Germinal center (tissue), 1 donor: ENCODE measurements at regions not wholly inside any gene's neighbourhood (a gene's known extent, or its start where the extent isn't known, plus 50 kb on each side); places are given as distances from the start of the nearest gene placed in this dataset.
"Not testable (repeated sequence)": the region's sequence is repeated elsewhere in the genome, so short reads cannot be mapped to it uniquely, and the experiment has no call there.

Source experiments
- DNase-seq: peaks from one replicate; pipeline ENCODE4 v3.0.0; 2012; ENCODE audit warnings: mixed read lengths, low spot score

- DNase-seq = no peak
These were observed 96.0 kb upstream of the VGLL4 start for GRCh38 chr3:11739706-11740105.

- no peak for DNase-seq
These were observed 95.4 kb upstream of the VGLL4 start for GRCh38 chr3:11739123-11739522.

DNA sequence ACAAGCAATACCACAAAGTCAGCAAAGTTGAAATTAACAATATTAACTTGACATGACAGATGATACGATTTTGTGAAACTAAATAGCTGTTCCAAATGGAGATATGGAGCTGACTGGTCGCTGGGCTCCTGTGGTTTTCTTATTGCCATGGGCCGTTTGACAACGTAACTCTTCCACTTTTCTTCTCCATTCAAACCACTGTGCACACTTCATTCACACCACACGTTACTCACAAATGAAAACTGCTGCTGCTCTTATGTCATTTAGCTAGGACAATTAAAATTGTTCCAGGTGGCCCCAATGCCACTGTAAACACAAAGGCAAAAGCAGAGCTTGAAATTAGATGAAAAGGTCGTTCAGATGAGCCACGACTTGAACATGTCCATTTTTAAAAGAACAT, 94.0 kb upstream of the VGLL4 start:
- DNase-seq = no peak

- no peak for DNase-seq
These were observed 92.6 kb upstream of the VGLL4 start for GRCh38 chr3:11736136-11736833.

DNA sequence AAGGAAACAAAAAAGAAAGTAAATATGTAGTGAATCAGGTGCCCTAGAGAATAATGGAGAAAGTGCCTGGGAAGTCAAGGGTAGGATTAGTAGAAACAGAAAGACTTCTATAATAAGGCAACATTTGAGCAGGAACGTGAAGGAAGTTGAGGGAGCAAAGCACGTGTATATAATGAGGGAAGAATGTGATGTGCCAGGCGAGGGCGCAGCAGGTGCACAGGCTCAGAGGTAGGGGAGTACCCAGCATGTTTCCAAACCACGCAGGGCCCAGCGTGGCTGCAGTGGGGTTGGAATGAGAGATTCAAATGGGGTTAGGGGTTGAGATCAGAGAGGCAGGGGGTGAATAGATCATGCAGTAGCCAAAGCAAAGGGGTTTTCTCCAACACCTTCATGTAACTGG, 91.9 kb upstream of the VGLL4 start:
- DNase-seq = no peak

DNA sequence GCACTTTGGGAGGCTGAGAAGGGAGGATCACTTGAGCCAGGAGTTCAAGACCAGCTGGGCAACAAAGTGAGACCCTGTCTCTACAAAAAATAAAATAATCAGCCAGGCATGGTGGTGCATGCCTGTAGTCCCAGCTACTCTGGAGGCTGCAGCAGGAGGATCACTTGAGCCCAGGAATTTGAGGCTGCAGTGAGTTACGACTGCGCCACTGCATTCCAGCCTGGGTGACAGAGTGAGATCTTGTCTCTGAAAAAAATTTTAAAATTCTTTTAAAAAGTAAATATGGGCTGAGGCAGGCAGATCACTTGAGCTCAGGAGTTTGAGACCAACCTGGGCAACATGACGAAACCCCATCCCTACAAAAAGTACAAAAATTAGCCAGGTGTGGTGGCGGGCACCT, 91.4 kb upstream of the VGLL4 start:
- not testable (repeated sequence) for DNase-seq

GRCh38 chr3:11733914-11734313, 90.2 kb upstream of the VGLL4 start:
- no peak for DNase-seq

DNA sequence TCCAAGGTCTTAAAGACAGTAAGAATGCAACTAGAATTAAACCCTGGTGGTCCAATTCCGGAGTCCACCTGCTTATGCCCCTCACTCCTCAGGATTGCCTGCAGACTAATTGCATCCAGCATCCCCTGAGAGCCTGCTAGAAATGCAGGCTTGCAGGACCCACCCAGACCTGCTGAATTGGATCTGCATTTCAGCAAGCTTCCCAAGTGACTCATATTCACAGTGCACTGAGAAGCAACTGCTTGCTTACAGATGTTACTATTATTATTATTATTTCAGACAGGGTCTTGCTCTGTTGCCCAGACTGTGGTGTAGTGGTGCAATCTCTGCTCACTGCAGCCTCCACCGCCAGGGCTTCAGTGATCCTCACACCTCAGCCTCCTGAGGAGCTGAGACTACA, 83.5 kb upstream of the VGLL4 start:
- DNase-seq = no peak

GRCh38 chr3:11726146-11726545, 82.4 kb upstream of the VGLL4 start:
- DNase-seq = no peak

- not testable (repeated sequence) for DNase-seq
These were observed 81.6 kb upstream of the VGLL4 start for GRCh38 chr3:11725340-11725641.

DNA sequence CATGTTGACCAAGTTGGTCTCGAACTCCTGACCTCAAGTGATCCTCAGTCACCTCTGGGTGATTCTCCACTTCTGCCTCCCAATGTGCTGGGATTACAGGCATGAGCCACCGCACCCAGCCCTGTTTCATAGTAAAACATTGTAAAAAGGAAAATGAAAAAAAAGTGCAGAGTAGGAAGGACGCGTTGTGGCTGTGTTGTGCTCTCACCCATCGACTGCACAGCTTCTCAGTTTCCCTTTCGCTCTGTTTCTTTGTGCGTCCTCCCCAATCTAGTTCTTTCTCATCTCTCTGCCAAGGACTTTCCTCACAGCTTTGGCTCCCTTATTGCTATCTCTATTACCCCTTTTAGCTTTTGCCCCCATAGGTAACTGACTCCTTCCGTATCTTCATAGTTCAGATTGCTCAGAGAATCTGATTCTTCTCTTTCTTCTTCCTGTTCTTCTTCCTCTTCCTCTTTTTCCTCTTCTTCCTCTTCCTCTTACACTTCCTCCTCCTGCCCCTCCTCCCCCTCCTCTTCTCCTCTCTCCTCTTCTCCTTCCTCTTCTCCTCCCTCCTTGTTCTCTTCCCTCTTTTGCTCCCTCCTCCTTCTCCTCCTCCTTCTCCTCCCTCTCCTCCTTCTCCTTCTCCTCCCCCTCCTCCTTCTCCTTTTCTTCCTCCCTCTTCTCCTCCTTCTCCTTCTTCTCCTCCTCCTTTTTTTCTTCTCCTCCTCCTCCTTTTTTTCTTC, 81.1 kb upstream of the VGLL4 start:
- peak; percentile 18 for DNase-seq

DNA sequence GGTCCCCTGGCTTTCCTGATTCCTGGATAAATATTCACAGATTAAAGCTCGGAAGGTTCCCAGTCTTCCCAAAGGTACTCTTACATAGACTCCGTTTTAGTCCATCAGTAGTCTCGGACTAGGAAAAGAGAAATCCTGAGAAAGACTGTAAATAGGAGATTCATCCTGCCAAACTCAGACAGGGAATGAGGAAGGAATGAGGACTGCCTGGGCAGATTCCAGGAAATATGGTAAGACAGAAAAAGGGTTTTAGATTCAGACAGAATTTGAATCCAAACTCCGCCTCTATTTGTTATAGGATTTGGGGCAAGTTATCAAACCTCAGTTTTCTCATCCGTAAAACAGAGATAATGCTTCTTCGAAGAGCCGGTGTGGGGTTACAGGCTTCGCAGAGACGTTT, 77.8 kb upstream of the VGLL4 start:
- DNase-seq = no peak

GRCh38 chr3:11720917-11721411, 77.2 kb upstream of the VGLL4 start:
- no peak for DNase-seq

- DNase-seq = peak; percentile 72
These were observed 76.7 kb upstream of the VGLL4 start for GRCh38 chr3:11720304-11720898.

- DNase-seq = peak; percentile 93
These were observed 75.9 kb upstream of the VGLL4 start for GRCh38 chr3:11719406-11720303.

GRCh38 chr3:11718637-11719405, 75.1 kb upstream of the VGLL4 start:
- DNase-seq = peak; percentile 72

DNA sequence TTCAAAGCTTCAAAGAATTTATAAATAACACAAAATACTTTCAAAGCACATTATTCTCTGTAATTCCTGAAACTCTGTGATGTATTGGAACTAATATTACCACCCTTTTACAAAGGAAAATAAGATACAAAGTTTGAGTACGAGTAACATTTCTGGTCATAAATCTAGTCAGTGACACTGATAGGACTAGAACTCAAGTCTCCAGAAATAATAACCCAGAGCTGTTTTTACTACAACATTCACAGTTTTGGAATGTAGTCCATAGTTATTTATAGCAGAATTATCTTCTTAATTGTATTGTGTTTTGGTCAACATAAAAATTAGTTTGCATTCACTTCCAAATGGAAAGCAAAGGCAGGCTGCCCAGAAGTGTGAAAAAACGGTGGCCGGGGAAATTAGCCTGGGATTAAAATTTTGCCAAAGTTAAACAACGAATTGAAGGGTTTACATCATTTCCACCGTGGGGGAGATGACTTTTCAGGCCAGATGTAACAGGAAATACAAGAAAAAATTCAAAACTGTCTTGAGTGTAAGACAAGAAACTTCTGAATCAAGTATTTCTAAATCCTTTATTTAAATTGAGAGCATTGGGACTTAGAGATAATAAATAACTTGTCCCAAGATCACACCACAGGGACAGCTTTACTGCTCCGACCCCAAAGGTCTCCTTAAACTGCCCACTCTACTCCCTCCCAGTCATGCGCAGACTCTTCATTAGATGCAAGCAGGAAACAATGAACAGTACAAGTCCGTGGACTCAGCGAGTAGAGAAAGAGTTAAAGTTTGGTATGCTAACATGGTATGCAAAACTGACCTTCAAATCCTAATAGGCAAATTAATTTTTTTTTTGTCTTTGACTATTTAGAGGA, 74.3 kb upstream of the VGLL4 start:
- DNase-seq = no peak

GRCh38 chr3:11717301-11717700, 73.6 kb upstream of the VGLL4 start:
- no peak for DNase-seq

DNA sequence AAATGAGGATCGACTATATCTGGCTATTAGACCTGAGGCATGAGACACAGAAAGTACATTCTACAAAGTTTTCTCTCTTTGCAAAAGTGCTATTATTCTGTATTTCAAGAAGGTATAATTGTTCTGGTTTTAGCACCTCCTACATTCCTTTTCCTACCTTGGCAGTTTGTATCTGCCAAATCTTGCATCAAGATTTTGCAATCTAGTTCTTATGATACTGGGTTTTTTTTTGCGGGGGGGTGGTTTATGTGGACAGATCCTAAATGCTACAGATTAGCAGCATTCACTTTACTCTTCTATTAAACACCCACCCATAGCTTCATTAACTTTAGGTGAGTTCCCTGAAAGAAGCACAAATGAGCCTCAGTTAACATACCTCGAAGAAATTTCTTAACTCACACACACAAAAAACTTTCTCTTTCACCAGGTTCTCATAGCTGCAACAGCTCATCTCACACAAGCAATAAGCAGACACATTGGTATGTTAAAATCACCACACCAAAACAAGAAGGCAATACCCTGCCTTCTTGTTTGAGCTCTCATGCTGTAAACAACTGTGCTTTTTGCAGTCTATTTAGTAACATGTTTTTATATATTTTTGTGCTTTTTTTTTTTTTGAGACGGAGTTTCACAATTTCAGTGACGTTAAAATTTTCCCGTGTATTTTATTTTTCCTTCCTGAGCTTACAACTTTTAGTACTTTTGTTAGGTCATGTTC, 73.0 kb upstream of the VGLL4 start:
- no peak for DNase-seq

DNA sequence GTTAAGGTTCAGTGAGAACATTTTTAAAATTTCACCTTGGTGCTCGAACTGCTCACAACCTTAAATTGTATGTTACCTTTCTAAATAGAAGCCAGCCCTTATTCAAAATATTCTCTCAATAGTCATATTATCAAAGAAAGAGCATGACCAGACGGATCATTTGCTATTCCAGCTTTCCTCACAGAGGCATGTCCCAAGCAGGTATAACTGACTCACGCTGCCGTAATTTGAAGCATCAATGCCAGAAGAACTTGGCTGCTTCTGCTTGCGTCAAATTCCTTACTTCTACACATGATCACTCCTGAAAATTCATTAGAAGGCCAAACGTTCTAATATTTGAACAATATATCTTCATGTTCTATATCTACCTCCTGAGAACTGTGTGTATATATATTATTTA, 69.5 kb upstream of the VGLL4 start:
- DNase-seq = no peak
